Astrocyte (in vitro differentiated cells and primary cell): ENCODE measurements at regions not wholly inside any gene's neighbourhood (a gene's known extent, or its start where the extent isn't known, plus 50 kb on each side); places are given as distances from the start of the nearest gene placed in this dataset.

Source experiments
- DNase-seq: peaks from one replicate; pipeline ENCODE4 v3.0.0-alpha.2; 2010; ENCODE audit warnings: low read depth
- FAIRE-seq: peaks from 2 replicates; lab custom pipeline; 2011; peaks lifted over from hg19 to GRCh38; lab: Jason Lieb, UNC
- H2AFZ ChIP-seq: 2 replicates; pipeline ENCODE4 v1.6.0; 2012; ENCODE audit warnings: low read depth, low read length, inconsistent platforms
- H3K27ac ChIP-seq: 2 replicates; pipeline ENCODE4 v1.5.1; 2011; ENCODE audit warnings: low read depth, low read length, inconsistent platforms
- H3K27me3 ChIP-seq: 2 replicates; pipeline ENCODE4 v1.6.0; 2011; ENCODE audit warnings: low read length, inconsistent platforms; ENCODE audit not compliant: insufficient read depth
- H3K36me3 ChIP-seq: 2 replicates; pipeline ENCODE4 v1.5.1; 2011; ENCODE audit warnings: low read length, inconsistent platforms; ENCODE audit not compliant: insufficient read depth
- H3K4me1 ChIP-seq: 2 replicates; pipeline ENCODE4 v1.5.1; 2011; ENCODE audit warnings: low read length, inconsistent platforms; ENCODE audit not compliant: insufficient read depth
- H3K4me2 ChIP-seq: 2 replicates; pipeline ENCODE4 v1.6.0; 2012; ENCODE audit warnings: low read length, inconsistent platforms
- H3K4me3 ChIP-seq: 2 replicates; pipeline ENCODE4 v1.5.1; 2011; ENCODE audit warnings: low read depth, mild to moderate bottlenecking, low read length, inconsistent platforms; ENCODE audit not compliant: insufficient read depth
- H3K79me2 ChIP-seq: 2 replicates; pipeline ENCODE4 v1.6.0; 2012; ENCODE audit warnings: mild to moderate bottlenecking, low read length, inconsistent platforms; ENCODE audit not compliant: insufficient read depth
- H3K9ac ChIP-seq: 2 replicates; pipeline ENCODE4 v1.6.0; 2012; ENCODE audit warnings: mild to moderate bottlenecking, low read length, inconsistent platforms
- H3K9me3 ChIP-seq: 2 replicates; pipeline ENCODE4 v1.5.1; 2012; ENCODE audit warnings: low read depth, mild to moderate bottlenecking, low read length, inconsistent platforms; ENCODE audit not compliant: insufficient read depth
- H4K20me1 ChIP-seq: 2 replicates; pipeline ENCODE4 v1.6.0; 2012; ENCODE audit warnings: low read length, inconsistent platforms; ENCODE audit not compliant: insufficient read depth
- H3K27ac Mint-ChIP-seq: one replicate; pipeline ENCODE4 v1.8.0; 2021; ENCODE audit warnings: mild to moderate bottlenecking, mixed read lengths; ENCODE audit not compliant: unreplicated experiment
- H3K27me3 Mint-ChIP-seq: one replicate; pipeline ENCODE4 v1.8.0; 2021; ENCODE audit warnings: low read depth, mixed read lengths; ENCODE audit not compliant: unreplicated experiment
- H3K36me3 Mint-ChIP-seq: one replicate; pipeline ENCODE4 v1.8.0; 2021; ENCODE audit warnings: low read depth, mixed read lengths; ENCODE audit not compliant: unreplicated experiment
- H3K4me1 Mint-ChIP-seq: one replicate; pipeline ENCODE4 v1.8.0; 2021; ENCODE audit warnings: low read depth, mixed read lengths; ENCODE audit not compliant: unreplicated experiment
- H3K4me3 Mint-ChIP-seq: one replicate; pipeline ENCODE4 v1.8.0; 2021; ENCODE audit warnings: mild to moderate bottlenecking, moderate library complexity, mixed read lengths; ENCODE audit not compliant: unreplicated experiment
- H3K9me3 Mint-ChIP-seq: one replicate; pipeline ENCODE4 v1.8.0; 2021; ENCODE audit warnings: mild to moderate bottlenecking, mixed read lengths; ENCODE audit not compliant: unreplicated experiment
- EZH2 ChIP-seq: IDR thresholded peaks from 2 replicates; pipeline ENCODE4 v1.6.1; 2012; ENCODE audit warnings: mild to moderate bottlenecking, low read length, inconsistent platforms; ENCODE audit not compliant: insufficient read depth
- TF ChIP-seq, protein P1 (sequence below): IDR thresholded peaks from 2 replicates; pipeline ENCODE4 v1.5.1; 2011; ENCODE audit warnings: low read depth, mild to moderate bottlenecking, inconsistent platforms, low read length, moderate library complexity; ENCODE audit not compliant: insufficient read depth

- H3K9ac ChIP-seq = peak overlapping the region; percentile 90
- peaks cover 40% of the 10 kb centered on the region for H3K4me1 ChIP-seq
- no peaks in the 10 kb centered on the region for H3K27me3 ChIP-seq
- no peaks in the 10 kb centered on the region for H3K79me2 ChIP-seq
- H4K20me1 ChIP-seq = no peaks in the 10 kb centered on the region
- no peaks in the 10 kb centered on the region for H3K9me3 ChIP-seq
- DNase-seq (peak; percentile 34), FAIRE-seq (no peak)
- H3K4me3 ChIP-seq = no peak overlapping the region
- H3K36me3 Mint-ChIP-seq = peaks cover 4% of the 10 kb centered on the region
- no peak overlapping the region for H3K27ac Mint-ChIP-seq
- peak overlapping the region; percentile 3 for H2AFZ ChIP-seq
- peak overlapping the region; percentile 31 for H3K4me2 ChIP-seq
- H3K27ac ChIP-seq = peak overlapping the region; percentile 97
- H3K36me3 ChIP-seq = no peaks in the 10 kb centered on the region
- TF ChIP-seq, protein P1, sequence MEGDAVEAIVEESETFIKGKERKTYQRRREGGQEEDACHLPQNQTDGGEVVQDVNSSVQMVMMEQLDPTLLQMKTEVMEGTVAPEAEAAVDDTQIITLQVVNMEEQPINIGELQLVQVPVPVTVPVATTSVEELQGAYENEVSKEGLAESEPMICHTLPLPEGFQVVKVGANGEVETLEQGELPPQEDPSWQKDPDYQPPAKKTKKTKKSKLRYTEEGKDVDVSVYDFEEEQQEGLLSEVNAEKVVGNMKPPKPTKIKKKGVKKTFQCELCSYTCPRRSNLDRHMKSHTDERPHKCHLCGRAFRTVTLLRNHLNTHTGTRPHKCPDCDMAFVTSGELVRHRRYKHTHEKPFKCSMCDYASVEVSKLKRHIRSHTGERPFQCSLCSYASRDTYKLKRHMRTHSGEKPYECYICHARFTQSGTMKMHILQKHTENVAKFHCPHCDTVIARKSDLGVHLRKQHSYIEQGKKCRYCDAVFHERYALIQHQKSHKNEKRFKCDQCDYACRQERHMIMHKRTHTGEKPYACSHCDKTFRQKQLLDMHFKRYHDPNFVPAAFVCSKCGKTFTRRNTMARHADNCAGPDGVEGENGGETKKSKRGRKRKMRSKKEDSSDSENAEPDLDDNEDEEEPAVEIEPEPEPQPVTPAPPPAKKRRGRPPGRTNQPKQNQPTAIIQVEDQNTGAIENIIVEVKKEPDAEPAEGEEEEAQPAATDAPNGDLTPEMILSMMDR = no peak
- TF ChIP-seq EZH2 = no peak
- H3K4me3 Mint-ChIP-seq = no peak overlapping the region
- H3K9me3 Mint-ChIP-seq = peaks cover 3% of the 10 kb centered on the region
- peaks cover 29% of the 10 kb centered on the region for H3K4me1 Mint-ChIP-seq
- no peaks in the 10 kb centered on the region for H3K27me3 Mint-ChIP-seq
Measured at GRCh38 chr3:8442993-8443650, 58.5 kb upstream of the LMCD1 start.

- DNase-seq (peak; percentile 99), FAIRE-seq (peak; percentile 47)
- peak overlapping the region; percentile 97 for H3K27ac ChIP-seq
- peaks cover 29% of the 10 kb centered on the region for H3K4me1 Mint-ChIP-seq
- no peaks in the 10 kb centered on the region for H3K79me2 ChIP-seq
- H3K27ac Mint-ChIP-seq = no peak overlapping the region
- no peak overlapping the region for H3K4me3 Mint-ChIP-seq
- no peaks in the 10 kb centered on the region for H3K27me3 Mint-ChIP-seq
- no peak for TF ChIP-seq EZH2
- H3K27me3 ChIP-seq = no peaks in the 10 kb centered on the region
- H3K4me1 ChIP-seq = peaks cover 40% of the 10 kb centered on the region
- peak overlapping the region; percentile 79 for H3K4me2 ChIP-seq
- no peaks in the 10 kb centered on the region for H4K20me1 ChIP-seq
- H3K36me3 ChIP-seq = no peaks in the 10 kb centered on the region
- no peaks in the 10 kb centered on the region for H3K36me3 Mint-ChIP-seq
- no peaks in the 10 kb centered on the region for H3K9me3 Mint-ChIP-seq
- no peak overlapping the region for H2AFZ ChIP-seq
- peak overlapping the region; percentile 11 for H3K4me3 ChIP-seq
- H3K9me3 ChIP-seq = no peaks in the 10 kb centered on the region
- peak overlapping the region; percentile 90 for H3K9ac ChIP-seq
Measured at GRCh38 chr3:8443829-8444791, 57.5 kb upstream of the LMCD1 start.

GRCh38 chr3:8444883-8445282 is 56.7 kb upstream of the LMCD1 start:
- Histone ChIP-seq H3K9ac (peak overlapping the region; percentile 90), H3K27ac (peak overlapping the region; percentile 97)

More at GRCh38 chr3:8444883-8445282, 56.7 kb upstream of the LMCD1 start:
- no peak overlapping the region for H3K4me3 Mint-ChIP-seq
- H3K9me3 Mint-ChIP-seq = no peaks in the 10 kb centered on the region
- Histone ChIP-seq H3K4me2 (no peak overlapping the region), H2AFZ (no peak overlapping the region), H3K4me3 (no peak overlapping the region), H4K20me1 (no peaks in the 10 kb centered on the region), H3K4me1 (peaks cover 40% of the 10 kb centered on the region), H3K79me2 (no peaks in the 10 kb centered on the region), H3K36me3 (no peaks in the 10 kb centered on the region), H3K27me3 (no peaks in the 10 kb centered on the region), H3K9me3 (no peaks in the 10 kb centered on the region)
- no peak for FAIRE-seq
- TF ChIP-seq, protein P1 = no peak
- H3K4me1 Mint-ChIP-seq = peaks cover 31% of the 10 kb centered on the region
- no peak for DNase-seq
- no peak overlapping the region for H3K27ac Mint-ChIP-seq
- H3K36me3 Mint-ChIP-seq = no peaks in the 10 kb centered on the region
- no peaks in the 10 kb centered on the region for H3K27me3 Mint-ChIP-seq
